Stimulated activated CD4-positive, alpha-beta T cell treated with anti-CD3 and anti-CD28 coated beads, Interleukin-1b, Interleukin-23, amount 100 ng/mL, for 4 hours (primary cell): ENCODE measurements at regions not wholly inside any gene's neighbourhood (a gene's known extent, or its start where the extent isn't known, plus 50 kb on each side); places are given as distances from the start of the nearest gene placed in this dataset.
"Not testable (repeated sequence)": the region's sequence is repeated elsewhere in the genome, so short reads cannot be mapped to it uniquely, and the experiment has no call there.

Experiments
- DNase-seq, 2 donors: peaks; one replicate each; pipeline ENCODE4 v3.0.0-alpha.2; 2020; ENCODE audit warnings: low read depth in 2 of 2

DNA sequence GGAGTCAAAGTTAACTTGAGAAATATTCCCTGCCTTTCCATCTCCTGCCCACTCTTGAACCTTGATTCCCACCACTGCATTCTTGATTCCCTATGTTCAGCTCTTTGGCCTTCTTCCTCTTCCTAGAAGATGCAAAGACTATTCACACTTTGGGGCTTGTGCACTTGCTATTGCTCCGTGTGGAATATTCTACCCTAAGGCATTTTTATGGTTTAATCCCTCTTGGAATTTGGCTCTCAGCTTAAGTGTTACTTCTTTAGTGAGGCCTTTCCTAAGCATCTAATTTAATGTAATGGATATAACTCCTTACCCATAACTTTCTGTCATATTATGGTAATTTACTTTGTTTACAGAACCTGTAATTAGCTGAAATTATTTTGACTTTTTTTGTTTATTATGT lies 318.9 kb upstream of the COL8A1 start:
- DNase-seq = no peak

DNA sequence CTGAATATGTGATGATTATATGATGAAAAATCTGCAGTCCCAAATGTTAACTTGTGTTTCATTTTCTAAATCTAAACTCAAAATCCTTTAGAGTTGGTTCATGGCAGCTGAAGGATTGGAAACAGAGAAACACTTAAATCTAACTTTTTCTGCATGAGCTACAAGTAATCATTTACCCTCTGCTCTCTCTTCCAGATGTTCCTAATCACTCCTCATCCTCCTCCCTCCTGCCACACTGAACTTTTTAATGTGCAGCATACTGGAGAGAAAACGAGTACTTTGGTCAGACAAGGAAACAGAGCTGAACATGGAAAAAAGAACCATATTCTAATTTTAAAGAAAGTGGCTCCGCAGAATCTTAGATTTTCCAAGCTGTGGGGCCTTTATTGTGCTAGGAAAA lies 321.2 kb upstream of the COL8A1 start:
- no peak for DNase-seq

DNA sequence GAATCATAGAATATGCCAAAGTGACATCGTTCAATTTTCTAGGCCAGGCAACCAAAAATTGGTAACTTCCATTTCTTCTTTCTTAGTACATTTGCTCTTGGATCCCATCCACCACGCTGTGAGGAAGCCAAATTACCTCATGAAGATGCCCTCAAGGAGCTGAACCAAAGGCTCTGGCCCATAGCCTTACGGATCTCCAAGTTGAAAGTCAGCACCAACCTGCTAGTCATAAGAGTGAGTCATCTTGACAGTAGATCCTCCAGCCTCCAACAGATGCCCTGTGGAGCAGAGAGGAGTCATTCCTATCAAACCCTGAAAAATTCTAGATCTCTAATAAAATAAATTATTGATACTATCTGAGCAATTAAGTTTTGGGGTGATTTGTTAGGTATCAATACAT lies 322.5 kb upstream of the COL8A1 start:
- no peak for DNase-seq

DNA sequence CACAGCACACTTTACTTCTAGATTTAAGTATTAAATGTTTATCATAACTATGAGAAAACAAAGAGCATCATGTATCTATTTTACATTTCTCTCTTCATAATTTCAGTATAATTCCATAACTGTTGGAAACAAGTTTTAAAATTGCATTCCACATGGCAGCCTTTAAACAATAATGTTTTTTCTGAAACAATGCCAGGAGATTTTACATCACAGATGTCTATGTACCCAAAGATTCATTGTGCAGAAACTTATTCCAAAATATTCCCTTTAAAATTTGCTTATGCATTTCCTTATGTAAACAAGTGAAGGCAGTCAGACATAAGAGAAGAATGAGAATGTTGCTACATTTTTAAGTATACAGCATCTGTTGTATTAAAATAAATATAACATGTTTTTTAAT lies 324.9 kb upstream of the COL8A1 start:
- no peak for DNase-seq

DNA sequence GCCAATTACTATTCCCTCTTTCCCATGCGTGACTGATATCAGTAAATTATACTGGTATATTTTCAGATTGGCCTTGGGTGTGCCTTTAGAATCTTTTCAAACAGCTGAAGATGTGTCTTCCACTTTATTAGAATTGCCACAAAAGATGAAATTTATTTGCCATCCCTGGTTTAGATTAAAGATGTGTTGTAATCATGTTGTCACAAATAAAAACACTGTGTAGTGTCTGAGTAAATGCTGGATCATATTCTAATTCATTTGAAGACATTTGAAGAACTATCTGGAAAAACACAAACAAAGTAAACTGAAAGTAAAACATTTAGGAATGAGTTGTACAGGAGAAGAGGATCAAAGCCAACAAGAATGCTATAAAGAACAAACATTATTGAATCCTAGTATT lies 339.7 kb upstream of the COL8A1 start:
- no peak for DNase-seq

DNA sequence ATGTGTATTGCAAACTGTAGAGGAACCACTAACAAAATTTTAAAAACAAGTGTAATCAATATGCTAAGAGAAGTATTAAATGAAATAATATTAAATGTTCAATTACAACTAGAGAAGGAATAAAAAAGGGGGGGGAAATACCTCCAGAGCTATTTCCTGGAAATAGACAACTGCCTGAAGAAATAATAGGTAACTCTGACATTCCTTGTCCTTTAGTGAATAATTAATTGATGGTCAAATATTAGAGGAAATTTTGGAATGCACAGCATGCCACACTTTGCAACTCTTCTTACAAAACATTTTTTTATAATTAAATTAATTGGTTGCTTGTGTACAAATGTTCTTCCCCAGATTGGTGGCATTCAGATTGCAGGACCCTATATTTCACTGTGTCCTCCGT lies 342.6 kb upstream of the COL8A1 start:
- no peak for DNase-seq

DNA sequence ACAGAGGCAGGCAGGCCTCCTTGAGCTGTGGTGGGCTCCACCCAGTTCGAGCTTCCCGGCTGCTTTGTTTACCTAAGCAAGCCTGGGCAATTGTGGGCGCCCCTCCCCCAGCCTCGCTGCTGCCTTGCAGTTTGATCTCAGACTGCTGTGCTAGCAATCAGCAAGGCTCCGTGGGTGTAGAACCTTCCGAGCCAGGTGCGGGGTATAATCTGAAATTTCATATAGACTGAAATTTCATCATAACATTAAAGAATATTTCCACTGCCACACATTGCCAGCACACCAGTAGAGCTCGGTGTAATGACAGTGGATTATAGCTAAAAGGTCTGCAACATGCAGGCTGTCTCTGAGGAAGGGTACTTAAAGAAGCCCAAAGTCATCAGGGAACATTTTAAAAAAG lies 344.3 kb upstream of the COL8A1 start:
- DNase-seq = not testable (repeated sequence)

DNA sequence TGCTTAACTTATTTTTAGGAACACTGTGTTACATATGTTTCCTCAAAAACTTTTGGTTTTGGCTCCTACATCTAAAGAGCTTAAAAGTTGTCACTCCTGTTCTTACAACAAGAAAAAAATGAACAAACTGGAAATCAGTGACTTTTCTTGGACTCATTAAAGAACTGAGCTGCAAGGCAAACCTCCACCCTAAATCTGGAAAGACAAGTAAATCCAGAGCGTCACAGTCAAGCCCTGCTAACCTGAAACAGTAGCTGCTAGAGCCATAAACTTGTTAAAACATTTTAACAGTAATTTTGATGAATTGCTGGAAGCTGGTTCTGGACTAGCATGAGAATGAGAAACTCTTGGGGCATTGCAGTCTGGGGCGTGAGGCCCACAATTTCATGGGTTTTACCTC lies 350.5 kb upstream of the COL8A1 start:
- DNase-seq = no peak

DNA sequence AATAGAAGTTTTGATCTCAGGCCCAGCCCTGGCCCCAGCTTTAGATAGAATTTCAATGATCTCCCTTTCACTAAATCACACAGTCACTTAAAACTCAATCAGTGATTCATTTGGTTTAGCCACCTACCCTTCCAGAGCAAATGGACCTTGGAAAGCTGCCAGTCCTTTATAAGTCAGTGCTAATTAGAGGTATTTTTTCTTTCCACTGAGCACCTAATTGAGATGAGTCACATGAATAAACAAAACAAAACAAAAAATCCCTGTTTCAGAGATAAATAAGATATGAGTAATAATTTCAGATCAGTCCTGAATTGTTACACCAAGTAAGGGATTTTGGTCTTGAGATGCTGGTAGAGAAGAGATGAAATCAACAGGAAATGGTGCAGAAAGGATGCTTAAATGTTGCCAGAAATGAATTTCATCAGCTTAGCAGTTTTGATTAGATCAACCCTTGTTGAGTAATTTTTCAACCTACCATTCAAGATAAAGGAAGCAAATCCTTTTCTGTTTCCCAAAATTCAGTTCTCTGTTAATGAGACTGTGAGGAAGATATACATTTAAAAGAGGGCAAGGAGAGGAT lies 352.0 kb upstream of the COL8A1 start:
- DNase-seq = no peak

DNA sequence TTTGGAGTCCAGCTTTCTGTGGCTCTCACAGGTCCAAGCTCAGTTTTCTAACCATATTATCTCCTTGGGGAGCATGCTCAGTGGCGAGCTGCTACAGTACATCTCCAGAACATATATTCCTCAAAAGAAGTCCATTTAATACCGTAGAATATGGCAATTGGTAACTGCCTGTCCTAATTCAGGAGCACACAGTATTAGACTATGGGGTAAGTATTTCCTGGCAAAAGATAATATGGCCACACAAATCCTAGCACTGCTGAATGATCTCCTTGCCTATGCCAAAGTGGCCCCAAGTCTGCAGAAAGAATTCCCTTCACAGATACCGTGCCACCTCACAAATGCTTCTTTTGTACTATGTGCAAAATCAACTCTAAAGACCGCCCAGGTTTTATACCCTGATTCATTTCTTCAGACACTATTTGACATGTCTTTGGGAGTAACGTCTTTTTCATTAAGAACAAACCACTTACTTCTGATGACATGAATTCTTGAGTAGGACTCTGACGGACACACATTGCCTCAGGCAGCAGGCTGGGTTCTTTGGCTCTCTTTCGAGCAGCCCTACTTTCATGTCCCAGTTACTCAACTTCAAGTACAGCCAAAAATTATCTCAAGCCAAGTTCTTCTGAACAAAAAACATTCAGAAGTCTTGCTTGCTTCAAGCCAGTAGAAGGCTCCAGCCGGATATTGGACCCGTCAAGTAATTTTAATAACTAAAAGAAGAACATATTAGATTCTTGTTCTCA lies 368.3 kb upstream of the DCBLD2 start:
- no peak for DNase-seq

DNA sequence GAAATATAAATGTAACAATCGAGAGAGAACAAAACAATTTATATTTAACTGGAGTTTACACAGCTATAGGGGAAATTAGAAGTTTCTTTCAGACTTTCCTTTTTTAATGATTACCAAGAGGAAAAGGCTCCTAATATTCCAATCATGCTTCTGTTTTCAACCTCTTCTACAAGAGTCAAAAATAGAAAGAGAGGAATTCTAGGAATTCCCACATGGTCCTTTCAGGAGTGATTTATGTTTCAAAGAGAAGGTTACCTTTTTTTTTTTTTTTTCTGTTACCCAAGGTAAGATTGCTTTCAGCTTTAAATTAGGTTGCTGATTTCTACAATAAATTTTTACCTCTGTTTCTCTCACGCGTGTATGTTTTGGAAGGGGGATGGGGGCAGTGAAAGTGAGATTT lies 355.3 kb upstream of the DCBLD2 start:
- DNase-seq = no peak

DNA sequence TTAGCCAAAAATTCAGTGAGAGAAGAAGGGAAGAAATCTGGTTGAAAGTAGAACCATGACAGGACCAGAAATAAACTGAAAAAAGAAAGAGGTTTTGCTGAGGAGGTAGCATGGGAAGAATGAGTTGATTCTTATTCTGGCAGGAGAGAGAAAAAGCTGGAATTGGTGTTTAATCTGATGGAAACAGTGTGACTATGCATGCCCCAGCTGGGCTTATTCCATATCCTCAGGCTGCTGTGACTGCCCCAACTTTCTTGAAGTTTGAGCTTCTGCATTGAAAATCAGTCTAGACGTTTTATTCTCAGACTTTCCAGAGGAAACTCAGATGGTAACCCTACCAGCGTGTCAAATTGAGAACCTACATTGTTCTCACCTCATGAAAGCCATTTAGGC lies 352.5 kb upstream of the DCBLD2 start:
- DNase-seq = no peak

DNA sequence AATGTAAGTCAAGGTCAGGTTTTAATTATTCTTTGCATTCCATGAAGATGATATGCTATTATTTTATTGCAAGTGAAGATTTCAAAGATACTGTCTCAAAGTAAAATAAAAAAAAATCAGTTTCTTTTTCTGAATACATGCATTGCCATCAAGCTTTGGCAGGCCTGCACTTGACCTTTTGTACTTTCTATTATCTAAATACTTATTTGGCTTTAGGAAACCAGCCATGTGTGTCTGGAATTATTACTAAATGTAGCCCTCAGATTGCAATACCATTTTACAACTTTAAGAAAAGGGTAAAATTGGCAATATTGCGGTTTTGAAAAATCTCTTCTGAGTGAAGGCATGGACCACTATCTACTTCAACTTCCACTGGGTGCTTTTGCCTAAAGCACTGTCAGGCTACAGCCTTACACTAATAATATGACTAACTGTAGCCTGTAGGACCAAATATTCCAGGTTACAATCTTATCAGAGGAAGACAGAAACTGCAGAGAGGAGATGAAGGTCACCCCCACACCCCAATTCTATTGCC lies 349.4 kb upstream of the DCBLD2 start:
- no peak for DNase-seq

DNA sequence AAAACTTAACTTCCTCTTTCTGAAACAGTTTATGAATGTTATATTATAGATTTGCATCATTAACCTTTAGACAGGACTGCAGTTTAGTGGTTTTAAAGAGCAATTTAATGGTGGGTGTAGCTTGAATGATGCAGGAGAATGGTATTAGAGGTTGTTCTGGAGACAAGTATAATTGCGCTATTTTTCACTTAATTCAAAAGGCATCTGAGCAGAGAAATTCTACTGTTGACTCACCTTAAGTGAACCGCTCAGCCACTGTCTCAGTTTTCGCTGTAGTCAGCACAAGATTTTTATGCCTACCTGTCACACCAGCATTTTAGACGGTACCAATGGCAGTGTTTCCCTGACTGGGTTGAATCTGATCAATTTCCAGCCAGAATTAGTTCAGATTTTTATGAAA lies 348.8 kb upstream of the DCBLD2 start:
- no peak for DNase-seq

DNA sequence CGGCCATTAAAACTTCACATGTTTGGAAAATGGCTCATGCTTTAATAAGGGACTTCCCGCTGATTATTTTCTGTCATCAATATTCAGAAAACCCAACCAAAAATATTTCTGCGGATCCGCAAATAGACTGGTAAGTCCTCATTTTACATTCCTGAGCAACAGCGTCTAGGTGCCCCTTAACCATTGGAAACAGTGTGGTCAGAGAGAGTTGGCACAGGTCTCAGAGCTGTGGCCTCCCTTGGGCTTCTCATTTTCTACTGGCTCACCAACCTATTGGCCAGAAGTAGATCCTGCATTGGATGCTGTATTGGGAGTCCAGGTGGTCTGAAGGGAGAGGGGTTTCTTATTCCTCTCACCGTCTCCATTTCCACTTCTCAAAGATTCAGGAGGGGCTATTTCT lies 348.1 kb upstream of the DCBLD2 start:
- DNase-seq = no peak

DNA sequence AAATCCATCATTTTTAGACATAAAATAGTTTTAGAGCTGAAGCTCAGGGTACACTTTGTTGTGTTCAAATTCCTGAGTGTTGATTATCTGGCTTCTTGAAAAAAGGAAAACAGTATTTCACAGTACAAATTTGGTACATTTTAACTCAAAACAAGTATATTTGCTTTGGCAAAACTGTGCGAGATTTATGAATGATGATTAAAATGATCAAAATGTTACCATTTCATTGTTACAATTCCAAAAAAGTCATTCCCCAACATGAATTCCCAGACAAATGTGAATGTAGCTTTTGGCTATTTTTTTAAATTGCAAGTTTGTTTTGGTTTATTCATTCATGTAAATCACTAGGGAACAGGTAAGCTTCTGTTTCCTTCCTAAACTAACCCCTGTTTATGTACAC lies 347.4 kb upstream of the DCBLD2 start:
- DNase-seq = no peak

DNA sequence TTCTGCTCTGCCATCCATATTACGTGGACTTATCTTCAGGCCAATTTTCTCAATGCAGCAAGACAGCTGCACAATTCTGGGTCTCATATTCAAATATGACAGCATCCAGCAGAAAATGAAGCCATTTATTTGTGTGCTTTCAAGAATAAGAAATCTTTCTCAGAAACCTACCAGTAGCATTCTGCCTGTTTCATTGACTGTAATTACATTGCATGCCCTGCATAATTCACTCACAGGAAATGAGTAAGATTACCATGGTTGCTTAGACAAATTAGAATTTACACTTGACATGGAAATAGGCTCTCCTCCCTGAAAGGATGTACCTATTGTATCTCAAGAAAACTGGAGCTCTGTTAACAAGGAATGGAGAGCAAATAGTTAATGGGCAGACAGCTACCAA lies 346.6 kb upstream of the DCBLD2 start:
- no peak for DNase-seq

DNA sequence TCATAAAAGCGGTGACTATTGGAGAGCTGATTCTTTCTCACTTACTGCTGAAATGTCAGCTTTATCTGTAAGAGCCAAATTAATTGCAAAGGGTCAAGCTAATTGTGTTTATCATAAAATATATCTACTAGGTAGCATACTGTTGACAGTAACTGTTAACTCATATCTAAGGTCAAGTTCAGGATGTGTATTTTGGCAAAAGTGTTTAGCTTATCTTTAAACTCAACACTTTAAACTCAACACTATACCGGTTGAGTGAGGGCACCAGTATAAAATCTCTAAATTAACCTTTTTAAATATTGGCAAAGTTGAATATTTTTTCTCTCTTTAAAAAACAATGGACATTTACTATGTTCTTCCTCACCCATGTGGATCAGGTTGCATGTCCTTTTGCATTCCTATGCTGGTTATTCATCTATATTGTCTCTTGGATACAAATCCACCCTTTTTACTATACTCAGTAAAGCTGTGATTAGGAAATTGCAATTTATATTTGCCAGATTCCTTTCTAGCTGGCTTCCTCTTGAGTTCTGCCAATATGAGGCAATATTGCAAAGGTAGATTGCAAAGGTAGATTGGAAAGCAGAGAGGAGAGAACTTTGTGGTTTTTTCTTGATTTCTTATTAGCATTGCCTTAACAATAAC lies 344.6 kb upstream of the DCBLD2 start:
- DNase-seq = no peak

DNA sequence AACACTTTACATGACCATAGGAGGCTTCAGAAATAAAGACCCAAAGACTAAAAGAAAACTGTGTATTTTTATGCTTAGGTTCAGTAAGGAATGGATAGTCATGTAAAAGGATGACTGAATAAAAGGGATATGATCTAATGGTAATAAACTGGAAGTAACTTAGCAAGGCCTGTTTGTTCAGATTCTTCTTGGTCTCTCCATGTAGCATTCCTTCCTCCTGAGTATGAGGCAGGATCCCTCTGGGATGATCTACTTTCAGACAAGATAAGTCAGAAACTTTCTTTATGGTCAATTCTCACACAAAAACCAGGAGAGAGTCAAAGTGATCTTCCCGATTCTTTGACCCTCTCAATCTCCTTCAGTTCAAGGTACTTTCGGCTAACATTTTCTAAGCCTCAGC lies 340.8 kb upstream of the DCBLD2 start:
- DNase-seq = no peak

DNA sequence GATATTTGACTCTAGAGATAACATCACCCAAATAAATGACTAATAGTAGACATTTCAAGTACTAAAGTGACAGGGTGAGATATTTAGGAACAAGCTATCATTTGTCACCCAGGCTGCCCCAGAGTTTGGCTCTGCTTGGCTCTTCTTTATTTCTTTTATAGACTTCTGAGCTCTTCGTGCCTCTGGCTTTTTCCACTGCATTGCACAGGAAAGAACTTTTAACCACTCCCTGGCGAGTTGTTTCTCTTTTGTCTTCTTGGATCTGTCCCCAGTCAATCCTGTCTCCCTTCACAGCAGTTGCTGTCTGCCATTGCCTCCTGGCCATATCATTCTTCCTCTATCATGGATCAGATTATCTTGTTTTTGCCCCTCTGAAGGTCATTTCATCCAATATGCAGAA lies 339.2 kb upstream of the DCBLD2 start:
- DNase-seq = no peak

DNA sequence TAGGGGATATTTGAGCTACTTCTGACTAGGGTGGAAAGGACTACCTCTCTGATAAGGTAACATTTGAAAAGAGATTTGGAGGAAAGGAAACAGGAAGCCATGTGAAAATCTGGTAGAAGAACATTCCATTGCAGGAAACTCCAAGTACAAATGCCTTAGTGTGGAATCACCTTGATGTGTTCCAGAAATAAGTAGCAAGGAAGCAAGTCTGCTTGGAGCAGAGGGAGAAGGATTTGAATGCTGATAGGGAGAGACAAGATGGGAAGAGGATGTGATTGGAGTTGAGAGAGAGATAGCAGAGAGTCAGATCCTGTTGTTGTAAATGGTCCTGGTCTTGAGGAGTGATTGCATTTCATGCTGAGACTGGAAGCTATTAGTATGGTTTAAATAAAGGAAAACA lies 335.1 kb upstream of the DCBLD2 start:
- no peak for DNase-seq

DNA sequence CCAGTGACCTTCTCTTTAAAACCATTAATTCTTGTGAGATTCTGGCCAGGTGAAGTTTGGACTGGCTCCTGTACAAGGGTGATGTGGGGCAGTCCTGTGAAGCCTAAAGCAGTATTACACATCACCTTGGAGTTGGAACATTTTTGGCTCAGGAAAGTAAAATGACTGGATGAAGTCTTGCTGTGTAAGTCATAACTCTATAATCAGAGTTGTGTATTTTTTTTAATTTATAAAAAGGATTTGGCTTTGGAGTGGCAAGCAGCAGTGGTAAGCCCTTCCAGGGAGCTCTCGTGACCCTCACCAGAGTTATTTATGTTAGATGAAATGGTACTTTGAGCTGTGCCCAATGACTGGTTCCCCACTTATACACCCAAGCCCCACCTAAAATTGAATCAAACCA lies 331.2 kb upstream of the DCBLD2 start:
- no peak for DNase-seq

DNA sequence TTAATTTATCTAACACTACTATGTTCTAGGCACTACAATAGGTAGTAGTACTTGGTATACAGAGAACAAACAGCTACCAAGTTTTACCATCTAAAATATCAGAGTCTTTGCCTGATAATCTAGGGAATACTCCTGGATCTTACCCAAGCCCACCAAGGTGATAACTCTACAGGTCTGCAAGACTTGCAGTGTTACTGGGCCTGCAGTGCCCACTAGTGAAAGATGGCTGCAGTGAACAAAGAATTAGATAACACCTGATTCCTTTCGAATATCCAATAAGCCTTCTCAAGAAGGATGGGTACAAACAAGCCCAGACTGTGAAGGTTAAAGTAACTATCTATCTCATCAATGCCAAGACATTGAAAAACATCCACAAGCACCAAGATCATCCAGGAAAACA lies 317.0 kb upstream of the DCBLD2 start:
- no peak for DNase-seq
